ENCODE measurements at regions not wholly inside any gene's neighbourhood (a gene's known extent, or its start where the extent isn't known, plus 50 kb on each side); places are given as distances from the start of the nearest gene placed in this dataset.

DNA sequence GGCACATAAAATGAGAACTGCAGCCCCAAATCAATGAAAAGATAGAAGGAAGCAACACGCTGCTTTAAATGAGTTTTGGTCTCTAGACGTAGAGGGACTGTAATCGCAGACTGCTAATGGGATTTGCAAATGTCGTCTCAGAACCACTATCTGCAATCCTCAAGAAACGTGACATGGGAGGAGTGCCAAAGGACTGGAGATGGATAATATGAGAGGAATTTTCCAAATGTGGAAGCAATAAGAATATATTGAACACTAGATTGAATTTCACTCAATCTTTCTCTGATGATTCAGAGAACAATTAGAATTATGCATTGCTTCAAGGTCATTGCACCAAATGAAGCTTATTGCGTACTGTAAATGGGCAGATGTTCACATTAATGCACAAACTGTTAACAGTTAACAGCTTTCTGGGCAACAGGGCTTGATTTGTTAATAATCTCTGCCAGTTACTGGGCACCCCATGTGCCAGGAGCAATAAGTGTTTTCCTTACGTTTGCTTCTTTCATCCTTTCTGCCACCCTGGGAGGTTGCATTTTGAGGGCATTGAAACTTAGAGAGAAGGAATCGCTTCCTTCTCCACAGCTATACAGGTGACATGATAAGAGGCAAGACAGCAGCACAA, 62.8 kb upstream of the WASF3 start:
- Mint-ChIP-seq H3K27me3 (no peaks in the 10 kb centered on the region), H3K4me3 (no peak overlapping the region), H3K9me3 (no peaks in the 10 kb centered on the region), H3K4me1 (ENCODE audit: low read depth) (no peaks in the 10 kb centered on the region), H3K27ac (no peak overlapping the region), H3K36me3 (ENCODE audit: low read depth) (no peaks in the 10 kb centered on the region)
- no peak for DNase-seq

GRCh38 chr13:26495750-26496149, 61.7 kb upstream of the WASF3 start:
- H3K27me3 Mint-ChIP-seq, result no peaks in the 10 kb centered on the region
- H3K4me3 Mint-ChIP-seq, result no peak overlapping the region
- no peaks in the 10 kb centered on the region for H3K9me3 Mint-ChIP-seq
- DNase-seq, result no peak
- H3K27ac Mint-ChIP-seq, result no peak overlapping the region
- H3K4me1 Mint-ChIP-seq (ENCODE audit: low read depth), result no peaks in the 10 kb centered on the region
- no peaks in the 10 kb centered on the region for H3K36me3 Mint-ChIP-seq (ENCODE audit: low read depth)

GRCh38 chr13:26497968-26498511, 59.4 kb upstream of the WASF3 start:
- no peak for DNase-seq
- H3K4me1 Mint-ChIP-seq (ENCODE audit: low read depth), result peaks cover 9% of the 10 kb centered on the region
- H3K9me3 Mint-ChIP-seq, result no peaks in the 10 kb centered on the region

GRCh38 chr13:26498656-26499601, 58.6 kb upstream of the WASF3 start:
- no peak overlapping the region for H3K27ac Mint-ChIP-seq
- H3K27me3 Mint-ChIP-seq, result no peaks in the 10 kb centered on the region
- peaks cover 16% of the 10 kb centered on the region for H3K4me1 Mint-ChIP-seq (ENCODE audit: low read depth)
- no peak for DNase-seq
- H3K36me3 Mint-ChIP-seq (ENCODE audit: low read depth), result no peaks in the 10 kb centered on the region
- H3K4me3 Mint-ChIP-seq, result no peak overlapping the region
- H3K9me3 Mint-ChIP-seq, result no peaks in the 10 kb centered on the region

More at GRCh38 chr13:26497968-26498511, 59.4 kb upstream of the WASF3 start:
- Mint-ChIP-seq H3K27ac (no peak overlapping the region), H3K4me3 (no peak overlapping the region), H3K36me3 (ENCODE audit: low read depth) (no peaks in the 10 kb centered on the region), H3K27me3 (no peaks in the 10 kb centered on the region)

DNA sequence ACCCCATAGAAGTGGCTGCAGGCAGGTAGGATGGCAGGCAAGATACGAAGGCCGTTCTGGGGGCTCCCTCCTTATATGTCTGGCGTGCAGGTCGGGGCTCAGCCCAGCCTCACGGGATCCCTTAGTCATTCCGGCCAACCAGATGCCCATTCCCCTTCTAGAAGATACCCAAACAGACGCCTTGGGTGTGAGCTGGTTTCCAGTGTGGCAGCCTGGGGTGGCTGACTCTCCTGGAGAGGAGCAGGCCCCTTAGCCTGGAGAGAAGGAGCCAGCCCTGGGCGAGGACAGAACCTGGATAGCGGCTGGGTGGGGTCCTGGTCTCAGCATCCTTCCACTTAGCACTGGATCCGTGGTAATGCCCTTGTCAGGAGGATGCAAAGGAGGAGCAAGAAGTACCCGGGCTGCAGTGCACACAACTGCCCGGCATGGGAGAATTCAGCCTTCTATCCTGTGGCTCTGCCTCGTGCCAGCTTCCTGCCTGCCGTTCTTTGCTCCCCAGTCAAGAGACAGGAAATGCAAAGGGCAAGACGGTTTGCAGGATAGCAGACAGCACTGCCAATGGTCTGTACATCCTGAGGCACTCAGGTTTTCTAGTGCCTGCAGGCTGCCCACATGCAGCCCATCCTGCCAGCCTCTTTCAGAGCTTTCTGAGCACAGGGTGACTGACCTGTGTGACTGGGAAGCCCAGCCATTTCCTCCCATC, 56.7 kb upstream of the WASF3 start:
- peaks cover 17% of the 10 kb centered on the region for H3K4me1 Mint-ChIP-seq (ENCODE audit: low read depth)
- H3K4me3 Mint-ChIP-seq, result no peak overlapping the region
- no peak overlapping the region for H3K27ac Mint-ChIP-seq
- no peak for DNase-seq
- H3K27me3 Mint-ChIP-seq, result no peaks in the 10 kb centered on the region
- no peaks in the 10 kb centered on the region for H3K9me3 Mint-ChIP-seq
- no peaks in the 10 kb centered on the region for H3K36me3 Mint-ChIP-seq (ENCODE audit: low read depth)

DNA sequence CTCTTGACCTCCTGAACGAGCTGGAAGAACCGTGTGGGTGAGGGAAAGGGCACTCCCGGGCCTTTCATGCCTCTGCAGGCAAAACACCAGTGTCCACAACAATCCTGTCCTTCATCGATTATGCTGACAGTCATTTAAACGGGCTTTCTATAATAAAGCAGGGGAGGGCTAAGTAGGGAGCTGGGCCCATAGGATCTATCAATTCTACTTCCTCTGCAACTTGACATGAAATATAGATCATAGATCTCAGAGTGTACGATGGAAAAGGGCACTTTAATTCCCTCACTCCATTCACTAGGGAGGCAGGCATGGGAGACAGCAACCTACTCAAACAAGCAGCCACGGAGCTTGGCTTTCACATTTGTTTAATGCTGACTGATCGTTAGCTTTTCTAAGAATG, 55.8 kb upstream of the WASF3 start:
- no peaks in the 10 kb centered on the region for H3K27me3 Mint-ChIP-seq
- peaks cover 17% of the 10 kb centered on the region for H3K4me1 Mint-ChIP-seq (ENCODE audit: low read depth)
- no peak overlapping the region for H3K4me3 Mint-ChIP-seq
- DNase-seq, result no peak
- no peak overlapping the region for H3K27ac Mint-ChIP-seq
- H3K36me3 Mint-ChIP-seq (ENCODE audit: low read depth), result no peaks in the 10 kb centered on the region
- H3K9me3 Mint-ChIP-seq, result no peaks in the 10 kb centered on the region

DNA sequence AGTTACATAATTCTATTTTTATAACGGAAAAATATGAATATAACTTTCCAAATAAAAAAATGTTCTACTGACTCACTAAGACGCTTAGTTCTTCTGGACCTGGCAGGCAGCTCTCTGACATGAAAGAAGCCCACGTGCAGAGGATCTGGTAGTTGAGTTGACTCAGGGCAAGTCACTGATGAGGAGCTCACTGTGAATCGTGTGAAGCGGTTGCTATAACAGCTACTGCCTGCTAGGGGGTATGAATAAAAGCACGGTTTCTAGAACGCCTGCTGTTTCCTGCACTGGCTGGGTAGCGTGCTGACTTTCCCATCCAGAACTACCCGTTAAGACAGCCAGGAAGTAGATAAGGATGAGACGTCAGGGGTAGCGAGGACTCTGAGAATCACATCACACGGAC, 54.7 kb upstream of the WASF3 start:
- DNase-seq, result peak; percentile 43
- H3K4me1 Mint-ChIP-seq (ENCODE audit: low read depth), result peaks cover 17% of the 10 kb centered on the region
- H3K27me3 Mint-ChIP-seq, result no peaks in the 10 kb centered on the region
- no peak overlapping the region for H3K4me3 Mint-ChIP-seq
- H3K36me3 Mint-ChIP-seq (ENCODE audit: low read depth), result no peaks in the 10 kb centered on the region
- H3K27ac Mint-ChIP-seq, result peak overlapping the region; percentile 36
- H3K9me3 Mint-ChIP-seq, result no peaks in the 10 kb centered on the region

GRCh38 chr13:26503826-26504594, 53.5 kb upstream of the WASF3 start:
- H3K9me3 Mint-ChIP-seq, result peaks cover 5% of the 10 kb centered on the region
- DNase-seq, result no peak
- H3K4me3 Mint-ChIP-seq, result no peak overlapping the region
- peaks cover 17% of the 10 kb centered on the region for H3K4me1 Mint-ChIP-seq (ENCODE audit: low read depth)
- H3K36me3 Mint-ChIP-seq (ENCODE audit: low read depth), result no peaks in the 10 kb centered on the region
- no peak overlapping the region for H3K27ac Mint-ChIP-seq
- no peaks in the 10 kb centered on the region for H3K27me3 Mint-ChIP-seq
